ENCODE measurements at regions not wholly inside any gene's neighbourhood (a gene's known extent, or its start where the extent isn't known, plus 50 kb on each side); places are given as distances from the start of the nearest gene placed in this dataset.
A peak's percentile ranks its signal among the peaks of the same experiment; 100 is the strongest.

GRCh38 chr2:150612957-150613710 is 125.7 kb upstream of the RND3 start:
- Mint-ChIP-seq H3K4me3 (no peak overlapping the region), H3K9me3 (no peaks in the 10 kb centered on the region), H3K27ac (no peak overlapping the region), H3K36me3 (no peaks in the 10 kb centered on the region), H3K27me3 (ENCODE audit: low read depth) (peaks cover 5% of the 10 kb centered on the region), H3K4me1 (peaks cover 39% of the 10 kb centered on the region)
- DNase-seq (ENCODE audit: low spot score in 2 of 2, unreplicated experiment in 2 of 2): no peak
- no peak for TF ChIP-seq CTCF (IDR thresholded peaks at IDR 0.05; ENCODE audit: unreplicated experiment)

- Mint-ChIP-seq H3K4me3 (no peak overlapping the region), H3K9me3 (no peaks in the 10 kb centered on the region), H3K4me1 (peaks cover 32% of the 10 kb centered on the region), H3K36me3 (no peaks in the 10 kb centered on the region), H3K27ac (no peak overlapping the region), H3K27me3 (ENCODE audit: low read depth) (peaks cover 5% of the 10 kb centered on the region)
- no peak for DNase-seq (ENCODE audit: low spot score in 2 of 2, unreplicated experiment in 2 of 2)
- TF ChIP-seq CTCF (IDR thresholded peaks at IDR 0.05; ENCODE audit: unreplicated experiment): peak; percentile 60
Observed at GRCh38 chr2:150610670-150611279, 123.3 kb upstream of the RND3 start.

- Mint-ChIP-seq H3K4me1 (peaks cover 32% of the 10 kb centered on the region), H3K36me3 (no peaks in the 10 kb centered on the region), H3K27me3 (ENCODE audit: low read depth) (no peaks in the 10 kb centered on the region), H3K4me3 (no peak overlapping the region), H3K27ac (peak overlapping the region; percentile 7), H3K9me3 (no peaks in the 10 kb centered on the region)
- TF ChIP-seq CTCF (IDR thresholded peaks at IDR 0.05; ENCODE audit: unreplicated experiment): no peak
- no peak for DNase-seq (ENCODE audit: low spot score in 2 of 2, unreplicated experiment in 2 of 2)
Observed at GRCh38 chr2:150609831-150610582, 122.5 kb upstream of the RND3 start.

DNA sequence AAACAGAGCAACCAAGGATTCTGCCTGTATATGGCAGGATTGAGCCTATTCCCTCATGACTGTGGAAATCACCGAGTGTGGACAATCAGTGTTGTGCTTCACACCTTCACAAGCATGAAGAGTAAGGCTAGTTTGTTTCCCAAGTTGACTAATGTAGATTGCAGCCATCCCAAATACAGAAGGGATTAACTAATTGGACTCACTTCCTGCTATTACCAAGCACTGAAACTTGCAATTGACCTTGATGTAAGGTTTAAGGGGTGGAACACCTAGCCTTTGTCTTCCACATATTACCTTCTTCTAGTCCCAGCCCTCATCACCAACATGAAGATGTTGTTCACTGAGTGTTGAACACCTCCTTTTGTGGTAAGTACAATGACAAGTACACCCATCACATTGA is 120.9 kb upstream of the RND3 start:
- Mint-ChIP-seq H3K27ac (no peak overlapping the region), H3K27me3 (ENCODE audit: low read depth) (no peaks in the 10 kb centered on the region), H3K36me3 (no peaks in the 10 kb centered on the region), H3K4me1 (peaks cover 25% of the 10 kb centered on the region), H3K4me3 (no peak overlapping the region), H3K9me3 (peaks cover 3% of the 10 kb centered on the region)
- no peak for DNase-seq (ENCODE audit: low spot score in 2 of 2, unreplicated experiment in 2 of 2)
- no peak for TF ChIP-seq CTCF (IDR thresholded peaks at IDR 0.05; ENCODE audit: unreplicated experiment)

GRCh38 chr2:150607390-150607811 is 119.9 kb upstream of the RND3 start:
- Mint-ChIP-seq H3K36me3 (no peaks in the 10 kb centered on the region), H3K27ac (no peak overlapping the region), H3K27me3 (ENCODE audit: low read depth) (no peaks in the 10 kb centered on the region), H3K9me3 (peaks cover 3% of the 10 kb centered on the region), H3K4me3 (no peak overlapping the region), H3K4me1 (peaks cover 17% of the 10 kb centered on the region)
- DNase-seq (ENCODE audit: low spot score in 2 of 2, unreplicated experiment in 2 of 2): no peak
- no peak for TF ChIP-seq CTCF (IDR thresholded peaks at IDR 0.05; ENCODE audit: unreplicated experiment)

All from mesothelial cell of epicardium (in vitro differentiated cells).